ENCODE measurements at regions not wholly inside any gene's neighbourhood (a gene's known extent, or its start where the extent isn't known, plus 50 kb on each side); places are given as distances from the start of the nearest gene placed in this dataset.

DNA sequence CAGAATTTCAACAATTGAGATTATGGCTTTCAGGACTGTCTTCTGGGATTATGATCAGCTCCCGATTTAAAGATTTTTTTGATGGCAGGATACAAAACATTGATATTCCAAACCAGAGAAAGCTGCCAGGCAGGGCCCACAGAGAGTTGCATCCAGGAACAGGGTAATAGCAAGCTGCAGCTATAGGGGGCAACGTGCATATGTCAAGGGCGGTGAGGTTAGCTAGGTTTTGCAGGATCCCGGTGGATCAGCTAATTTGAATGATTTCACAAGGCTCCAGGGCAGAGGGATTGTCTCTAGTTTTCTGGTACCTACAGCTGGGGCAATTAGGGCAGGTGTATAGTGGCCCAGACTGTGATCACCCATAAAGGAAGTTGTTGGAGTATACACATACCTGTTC is 339.4 kb downstream of the CHSY3 start:
- Histone ChIP-seq H4K8ac (ENCODE audit: extremely low read depth, insufficient read depth, low read length) (no peak overlapping the region), H3K9ac (replicated peaks in 1 of 4; ENCODE audit: extremely low read depth in 1 of 4, low read depth in 3 of 4, low read length in 3 of 4) (no peak overlapping the region), H3K4ac (replicated peaks; ENCODE audit: insufficient read length, low read depth, low read length) (no peak overlapping the region), H2BK15ac (ENCODE audit: low read length) (no peak overlapping the region), H3K56ac (replicated peaks; ENCODE audit: insufficient read length, low read depth, low read length) (no peak overlapping the region), H4K91ac (replicated peaks; ENCODE audit: insufficient read length, low read length) (no peak overlapping the region), H3K36me3 (ENCODE audit: control insufficient read depth in 2 of 4, insufficient read depth in 4 of 4, low read length in 3 of 4) (no peaks in the 10 kb centered on the region), H4K20me1 (replicated peaks in 1 of 2; ENCODE audit: control insufficient read depth in 1 of 2, insufficient read depth in 2 of 2, low read length in 2 of 2) (no peaks in the 10 kb centered on the region), H2BK12ac (ENCODE audit: low read depth, low read length) (no peak overlapping the region), H3K27ac (ENCODE audit: low read depth, low read length) (no peak overlapping the region), H2BK20ac (ENCODE audit: low read length) (no peak overlapping the region), H2AK5ac (ENCODE audit: low read depth, low read length) (no peak overlapping the region), H3K4me1 (replicated peaks in 1 of 4; ENCODE audit: control insufficient read depth in 3 of 4, insufficient read depth in 4 of 4, low read length in 3 of 4) (no peaks in the 10 kb centered on the region), H2AFZ (ENCODE audit: low read length) (no peak overlapping the region), H2BK5ac (ENCODE audit: low read depth, low read length) (no peak overlapping the region), H2BK120ac (replicated peaks; ENCODE audit: low read depth, low read length) (no peak overlapping the region), H3K4me3 (ENCODE audit: extremely low read depth in 1 of 4, insufficient read depth in 2 of 4, low read depth in 3 of 4, low read length in 4 of 4) (no peak overlapping the region), H3K27me3 (replicated peaks in 1 of 4; ENCODE audit: control insufficient read depth in 3 of 4, extremely low read depth in 1 of 4, insufficient read depth in 3 of 4, low read length in 3 of 4) (no peaks in the 10 kb centered on the region), H3K14ac (ENCODE audit: insufficient read length) (no peak overlapping the region), H4K5ac (ENCODE audit: insufficient read length, low read depth, low read length) (no peak overlapping the region), H3K23ac (ENCODE audit: insufficient read length) (no peak overlapping the region), H3K9me3 (ENCODE audit: insufficient read depth in 2 of 2, low read depth in 1 of 2, low read length in 1 of 2) (no peaks in the 10 kb centered on the region), H3K18ac (ENCODE audit: extremely low read depth, low read length) (no peak overlapping the region), H3K79me1 (ENCODE audit: low read depth, low read length) (no peaks in the 10 kb centered on the region), H3K23me2 (ENCODE audit: low read depth, low read length) (no peaks in the 10 kb centered on the region), H3K79me2 (ENCODE audit: control insufficient read depth in 1 of 2, insufficient read depth in 2 of 2, low read length in 2 of 2) (no peaks in the 10 kb centered on the region), H3K4me2 (ENCODE audit: insufficient read depth in 1 of 2, low read depth in 2 of 2, low read length in 2 of 2) (no peak overlapping the region)
- CTCF ChIA-PET (ENCODE audit: partially characterized antibody): interaction anchor here (0.6 to 1.9 kb wide), 8 partner anchors 9 to 579 kb away, joined by 3 to 10 read pairs (median 3); no protein-coding TSS in a partner anchor
- TF ChIP-seq POLR2A (IDR thresholded peaks at IDR 0.05; ENCODE audit: control extremely low read depth in 1 of 2, low read depth in 2 of 2, low read length in 2 of 2) (no peak), CTCF (IDR thresholded peaks at IDR 0.05; ENCODE audit: control extremely low read depth in 1 of 3, insufficient read depth in 1 of 3, low read depth in 1 of 3, low read length in 3 of 3) (peak; percentile 37 to 61 (median 42)), RAD21 (IDR thresholded peaks at IDR 0.05 in 1 of 2, conservative IDR thresholded peaks at IDR 0.05 in 1 of 2; ENCODE audit: low read depth in 2 of 2, low read length in 2 of 2) (peak; percentile 42 to 60; a peak in 3 of 4 replicates)
- DNase-seq (ENCODE audit: low read depth in 1 of 2, low spot score in 2 of 2) (no peak), FAIRE-seq (no peak)
- WGBS, 2 experiments (ENCODE audit: extremely low coverage in 1 of 2, insufficient coverage in 1 of 2, insufficient read length in 1 of 2, insufficient replicate concordance in 2 of 2, low coverage in 1 of 2, low lambda C conversion rate in 2 of 2, missing lambda C conversion rate in 1 of 2): 78% methylated on average over 4 of the region's 4 CpGs; no CpG with 5 or more reads in 1 of the 2 experiments
- POLR2A ChIA-PET (ENCODE audit: partially characterized antibody): no interaction called here

Data from H1 (cell line).